Retinal pigment epithelial cell (primary cell): ENCODE measurements at regions not wholly inside any gene's neighbourhood (a gene's known extent, or its start where the extent isn't known, plus 50 kb on each side); places are given as distances from the start of the nearest gene placed in this dataset.
A peak's percentile ranks its signal among the peaks of the same experiment; 100 is the strongest.
"Not testable (repeated sequence)": the region's sequence is repeated elsewhere in the genome, so short reads cannot be mapped to it uniquely, and the experiment has no call there.

ENCODE experiments used
- DNase-seq: peaks from one replicate; pipeline ENCODE4 v3.0.0-alpha.2; 2010; ENCODE audit warnings: low read depth
- H3K4me3 ChIP-seq: 2 replicates; pipeline ENCODE4 v1.5.1; 2011; ENCODE audit warnings: mild to moderate bottlenecking, low read length, control low read depth, moderate library complexity
- TF ChIP-seq, protein P1 (sequence below): conservative IDR thresholded peaks from 2 replicates; pipeline ENCODE4 v1.5.1; 2011; ENCODE audit warnings: low read depth, low read length, control low read depth, inconsistent platforms

DNA sequence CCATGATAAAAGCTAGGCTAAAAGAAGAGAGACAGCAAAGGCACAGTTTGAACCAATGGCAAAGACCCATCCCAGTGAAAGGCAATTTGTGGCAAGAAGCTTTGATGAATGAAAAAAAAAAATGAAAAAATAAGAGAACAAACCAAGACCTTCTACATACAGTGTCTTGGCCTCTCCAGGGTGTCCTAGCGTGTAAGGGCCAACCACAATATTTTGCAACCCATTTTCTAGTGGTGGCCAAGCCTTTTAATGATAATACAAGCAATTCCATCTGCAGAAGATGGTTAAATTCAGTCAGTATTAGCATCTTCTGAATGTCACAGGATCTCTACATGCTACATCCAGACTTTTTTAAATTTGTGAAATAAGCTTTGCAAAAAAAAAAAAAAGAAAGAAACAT lies 270.4 kb downstream of the LRATD1 start:
- no peak for DNase-seq
- TF ChIP-seq, protein P1, sequence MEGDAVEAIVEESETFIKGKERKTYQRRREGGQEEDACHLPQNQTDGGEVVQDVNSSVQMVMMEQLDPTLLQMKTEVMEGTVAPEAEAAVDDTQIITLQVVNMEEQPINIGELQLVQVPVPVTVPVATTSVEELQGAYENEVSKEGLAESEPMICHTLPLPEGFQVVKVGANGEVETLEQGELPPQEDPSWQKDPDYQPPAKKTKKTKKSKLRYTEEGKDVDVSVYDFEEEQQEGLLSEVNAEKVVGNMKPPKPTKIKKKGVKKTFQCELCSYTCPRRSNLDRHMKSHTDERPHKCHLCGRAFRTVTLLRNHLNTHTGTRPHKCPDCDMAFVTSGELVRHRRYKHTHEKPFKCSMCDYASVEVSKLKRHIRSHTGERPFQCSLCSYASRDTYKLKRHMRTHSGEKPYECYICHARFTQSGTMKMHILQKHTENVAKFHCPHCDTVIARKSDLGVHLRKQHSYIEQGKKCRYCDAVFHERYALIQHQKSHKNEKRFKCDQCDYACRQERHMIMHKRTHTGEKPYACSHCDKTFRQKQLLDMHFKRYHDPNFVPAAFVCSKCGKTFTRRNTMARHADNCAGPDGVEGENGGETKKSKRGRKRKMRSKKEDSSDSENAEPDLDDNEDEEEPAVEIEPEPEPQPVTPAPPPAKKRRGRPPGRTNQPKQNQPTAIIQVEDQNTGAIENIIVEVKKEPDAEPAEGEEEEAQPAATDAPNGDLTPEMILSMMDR, result no peak
- H3K4me3 ChIP-seq, result no peak overlapping the region

DNA sequence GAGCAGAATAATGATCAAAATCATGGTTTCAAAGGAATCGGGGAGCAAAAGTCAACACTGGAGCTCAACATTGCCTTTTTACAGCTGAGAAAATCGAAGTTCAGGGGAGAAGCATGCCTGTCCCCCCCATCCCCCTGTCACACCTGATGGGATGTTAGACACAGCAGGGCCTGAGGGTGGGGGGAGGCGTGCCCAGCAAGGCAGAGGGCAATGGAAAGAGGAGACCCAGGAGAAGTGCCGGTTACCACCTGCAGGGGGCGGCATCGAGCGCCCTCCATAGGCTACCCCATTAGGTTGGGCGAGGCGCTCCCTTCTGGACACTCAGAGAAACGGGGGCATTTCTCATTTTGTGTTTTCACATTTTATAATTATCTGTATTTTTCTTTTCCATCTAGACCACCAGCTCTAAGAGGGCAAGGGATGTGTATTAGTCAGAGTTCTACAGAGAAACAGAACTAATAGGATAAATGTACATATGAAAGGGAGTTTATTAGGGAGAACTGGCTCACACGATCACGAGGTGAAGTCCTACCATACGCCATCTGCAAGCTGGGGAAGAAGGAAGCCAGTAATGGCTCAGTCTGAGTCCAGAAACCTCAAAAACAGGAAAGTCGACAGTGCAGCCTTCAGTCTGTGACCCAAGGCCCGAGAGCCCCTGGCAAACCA lies 271.3 kb downstream of the LRATD1 start:
- TF ChIP-seq, protein P1, result peak; percentile 74
- no peak for DNase-seq
- H3K4me3 ChIP-seq, result no peak overlapping the region

DNA sequence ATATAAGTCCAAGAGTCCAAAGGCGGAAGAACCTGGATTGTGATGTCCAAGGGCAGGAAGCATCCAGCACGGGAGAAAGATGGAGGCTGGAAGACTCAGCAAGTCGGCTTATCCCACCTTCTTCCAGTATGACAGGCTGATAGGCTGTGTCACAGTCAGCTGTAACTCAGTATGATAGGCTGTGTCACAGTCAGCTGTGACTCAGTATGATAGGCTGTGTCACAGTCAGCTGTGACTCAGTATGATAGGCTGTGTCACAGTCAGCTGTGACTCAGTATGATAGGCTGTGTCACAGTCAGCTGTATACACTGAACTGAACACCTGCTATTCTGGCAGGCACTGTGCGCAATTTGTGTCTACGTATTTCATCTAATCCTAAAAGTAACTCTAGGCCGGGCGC lies 271.9 kb downstream of the LRATD1 start:
- H3K4me3 ChIP-seq, DNase-seq: not testable (repeated sequence)

DNA sequence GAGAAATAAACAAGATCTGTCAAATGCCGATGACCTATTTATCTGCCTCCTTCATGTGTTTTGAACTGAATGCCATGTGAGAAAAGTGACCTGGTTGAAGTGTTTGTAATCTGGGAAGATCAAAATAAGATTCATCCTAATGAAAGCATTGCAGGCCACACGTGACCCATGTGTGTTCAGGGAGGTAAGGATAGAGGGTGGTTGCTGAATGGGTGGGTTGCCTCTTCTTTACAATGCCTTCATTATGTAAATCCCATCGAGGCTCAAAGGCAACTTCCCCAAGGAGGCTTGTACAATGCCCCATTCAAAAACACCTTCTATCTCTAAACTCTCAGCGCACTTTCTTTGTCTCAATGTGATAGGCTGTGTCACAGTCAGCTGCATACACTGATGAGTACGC lies 273.1 kb downstream of the LRATD1 start:
- DNase-seq, result no peak
- H3K4me3 ChIP-seq, result no peak overlapping the region
- TF ChIP-seq, protein P1, result no peak

DNA sequence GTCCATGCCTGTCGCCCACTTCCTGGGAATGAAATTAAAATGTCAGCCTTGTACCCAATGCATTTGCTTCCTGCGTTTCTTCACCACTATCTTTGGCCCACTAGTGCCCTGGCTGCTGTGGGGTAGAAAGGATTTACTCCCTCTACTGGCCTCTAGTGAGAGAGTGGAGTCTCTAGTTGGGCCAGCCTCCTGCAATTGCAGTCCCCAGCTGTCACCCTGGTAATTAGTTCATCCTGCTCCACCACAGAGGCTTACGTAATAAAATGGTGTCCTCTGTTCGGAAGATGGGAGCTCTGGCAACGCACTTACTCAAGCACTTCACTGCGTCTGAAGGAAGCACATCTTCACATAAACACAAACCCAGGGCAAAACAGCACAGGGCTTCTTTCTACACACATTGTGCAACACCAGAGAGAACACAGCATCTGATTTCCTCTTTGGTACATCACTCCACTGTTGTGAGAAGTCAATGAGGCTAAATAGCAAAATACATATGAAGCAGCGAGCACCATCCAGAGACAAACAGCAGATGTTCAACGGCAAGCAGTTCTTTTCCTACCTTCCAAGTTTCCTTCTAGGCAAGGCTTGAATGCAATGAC lies 274.6 kb downstream of the LRATD1 start:
- H3K4me3 ChIP-seq, result no peak overlapping the region
- DNase-seq, result no peak
- TF ChIP-seq, protein P1, result peak; percentile 20

DNA sequence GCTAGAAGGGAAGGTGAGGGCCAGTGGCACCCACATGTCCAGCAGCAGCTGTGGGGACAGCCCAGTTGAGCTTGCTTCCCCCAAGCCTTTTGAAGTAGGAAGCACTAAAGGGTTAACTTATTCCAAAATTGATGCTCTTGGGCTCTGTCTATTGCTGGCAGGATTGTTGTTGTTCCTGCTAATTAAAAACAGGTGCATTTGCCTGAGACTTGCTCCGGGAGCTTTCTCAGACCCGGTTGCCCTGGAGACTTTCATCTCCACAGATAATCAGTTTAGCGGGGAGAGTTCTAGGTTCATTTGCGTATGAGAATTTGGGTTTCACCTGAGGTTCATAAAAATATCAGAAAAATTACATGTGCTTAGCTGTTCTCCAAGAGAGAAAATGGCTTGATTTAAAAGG lies 277.3 kb downstream of the LRATD1 start:
- no peak overlapping the region for H3K4me3 ChIP-seq

DNA sequence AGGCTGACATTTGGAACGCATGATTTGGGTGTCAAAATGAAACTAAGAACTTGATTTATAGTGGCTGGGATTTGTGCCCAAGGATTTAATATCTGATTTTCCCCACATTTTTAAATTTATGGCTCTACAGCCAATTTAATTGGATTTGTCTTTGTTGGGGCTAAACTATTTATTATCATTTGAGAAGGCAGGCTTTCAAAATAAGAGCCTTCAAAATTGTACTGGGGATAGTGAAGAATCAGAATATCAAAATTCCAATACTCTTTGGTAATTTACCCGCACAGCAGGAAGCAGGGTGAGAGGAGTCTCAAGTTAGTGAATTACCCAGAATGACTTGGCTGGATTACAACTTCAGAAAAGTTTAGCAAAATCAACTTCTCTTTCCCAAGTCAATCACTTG lies 278.1 kb downstream of the LRATD1 start:
- no peak for DNase-seq
- H3K4me3 ChIP-seq, result no peak overlapping the region
- TF ChIP-seq, protein P1, result no peak

More for the DNA sequence above, 277.3 kb downstream of the LRATD1 start:
- TF ChIP-seq, protein P1, result no peak
- DNase-seq, result no peak
